Right lobe of liver (tissue), 6 donors: ENCODE measurements at regions not wholly inside any gene's neighbourhood (a gene's known extent, or its start where the extent isn't known, plus 50 kb on each side); places are given as distances from the start of the nearest gene placed in this dataset.

Experiments
- ATAC-seq, 4 donors: fragments of 200-7000 bp; cut with Tn5 transposase; one replicate each; pipeline ENCODE4 v1.9.1; 2020; ENCODE audit warnings: mild to moderate bottlenecking in 4 of 4, moderate library complexity in 4 of 4
- DNase-seq, 3 donors: peaks; one replicate each; pipeline ENCODE4 v3.0.0-alpha.2; 2020
- H3K27ac ChIP-seq, 3 donors: fragments of 200-600 bp; one replicate each; pipeline ENCODE4 v1.8.0; 2022
- H3K27me3 ChIP-seq, 2 donors: fragments of 200-600 bp; one replicate each; pipeline ENCODE4 v1.8.0; 2022
- H3K36me3 ChIP-seq, 4 donors: fragments of 200-600 bp; sonication (generic) in 1 of 4; one replicate each; pipeline versions ENCODE4 v1.5.1 to v1.8.0; 2017 to 2022; ENCODE audit warnings: control low read depth in 1 of 4
- H3K4me1 ChIP-seq, 4 donors: fragments of 200-600 bp; sonication (generic) in 1 of 4; one replicate each; pipeline versions ENCODE4 v1.5.1 to v1.8.0; 2017 to 2022; ENCODE audit warnings: control low read depth in 1 of 4
- H3K4me3 ChIP-seq, 3 donors: fragments of 200-600 bp; one replicate each; pipeline ENCODE4 v1.8.0; 2022
- H3K9me3 ChIP-seq, 4 donors: fragments of 200-600 bp; sonication (generic) in 1 of 4; one replicate each; pipeline versions ENCODE4 v1.5.1 to v1.8.0; 2017 to 2022; ENCODE audit warnings: control low read depth in 1 of 4
- CTCF ChIP-seq, 4 donors: fragments of 200-600 bp in 3 of 4; fragments of 450-650 bp in 1 of 4; IDR thresholded peaks; one replicate each; pipeline versions ENCODE4 v1.5.1 to v1.8.0; 2016 to 2022; ENCODE audit warnings: antibody characterized with exemption in 4 of 4, mild to moderate bottlenecking in 2 of 4
- POLR2A ChIP-seq: fragments of 450-650 bp; IDR thresholded peaks from one replicate; pipeline ENCODE4 v1.6.1; 2017; ENCODE audit warnings: antibody characterized with exemption, mild to moderate bottlenecking
- WGBS: methylation state at CpG from one replicate; pipeline ENCODE4 v1.1.6; 2018; ENCODE audit warnings: low coverage, low lambda C conversion rate; ENCODE audit not compliant: insufficient coverage; ENCODE audit errors: missing lambda C conversion rate; 5-methylcytosine and 5-hydroxymethylcytosine counted together
- intact Hi-C, 2 donors: fragments of 100-400 bp; cut with DNase I; formaldehyde crosslinking; loops; one replicate each; pipeline versions ENCODE4 v1.11.2 to v1.14.1; 2022
- donor health status: DM: no; HTN: yes; CAD: no.
- donor health status: DM: no; HTN: no; CAD: no.
- donor health status: DM: no; HTN: no; CAD: no.
- donor health status: DM: no; HTN: yes; CAD: no.
- donor health status: DM: no; HTN: yes; CAD: no.

GRCh38 chr5:93998951-93999455, 257.6 kb upstream of the POU5F2 start:
- Histone ChIP-seq H3K27me3 (no peaks in the 10 kb centered on the region), H3K36me3 (no peaks in the 10 kb centered on the region), H3K9me3 (no peaks in the 10 kb centered on the region), H3K27ac (no peak overlapping the region), H3K4me1 (no peaks in the 10 kb centered on the region), H3K4me3 (no peak overlapping the region)
- intact Hi-C loops, result no loop called here
- 17% methylated on average over 1 of the region's 1 CpG for WGBS
- ATAC-seq (no peak), DNase-seq (no peak)
- TF ChIP-seq POLR2A (no peak), CTCF (IDR thresholded peaks at IDR 0.05) (no peak)

- no peak for TF ChIP-seq CTCF (IDR thresholded peaks at IDR 0.05)
- TF ChIP-seq POLR2A, result no peak
- Histone ChIP-seq H3K9me3 (no peaks in the 10 kb centered on the region), H3K4me3 (no peak overlapping the region), H3K4me1 (no peaks in the 10 kb centered on the region), H3K27me3 (no peaks in the 10 kb centered on the region), H3K27ac (no peak overlapping the region), H3K36me3 (no peaks in the 10 kb centered on the region)
- no peak for DNase-seq
- intact Hi-C loops, result no loop called here
- no peak for ATAC-seq
- WGBS, result 77% methylated on average over 1 of the region's 1 CpG
Observed at GRCh38 chr5:93997562-93997961, 256.2 kb upstream of the POU5F2 start.

- no peak for ATAC-seq
Observed at GRCh38 chr5:93995126-93995621, 253.8 kb upstream of the POU5F2 start.

GRCh38 chr5:93993161-93993560, 251.8 kb upstream of the POU5F2 start:
- ATAC-seq, result no peak
- Histone ChIP-seq H3K27ac (no peak overlapping the region), H3K36me3 (no peaks in the 10 kb centered on the region), H3K9me3 (no peaks in the 10 kb centered on the region), H3K4me3 (no peak overlapping the region), H3K27me3 (no peaks in the 10 kb centered on the region), H3K4me1 (no peaks in the 10 kb centered on the region)
- TF ChIP-seq CTCF (IDR thresholded peaks at IDR 0.05), result no peak
- TF ChIP-seq POLR2A, result no peak
- no peak for DNase-seq
- 88% methylated on average over 2 of the region's 2 CpGs for WGBS
- intact Hi-C loops, result no loop called here

More at GRCh38 chr5:93995126-93995621, 253.8 kb upstream of the POU5F2 start:
- no peak overlapping the region for H3K27ac ChIP-seq
- no peak for TF ChIP-seq CTCF (IDR thresholded peaks at IDR 0.05)
- no peak for TF ChIP-seq POLR2A
- DNase-seq, result no peak
- WGBS, result 77% methylated on average over 3 of the region's 3 CpGs
- H3K4me1 ChIP-seq, result no peaks in the 10 kb centered on the region
- intact Hi-C loops, result no loop called here
- H3K9me3 ChIP-seq, result no peaks in the 10 kb centered on the region
- H3K4me3 ChIP-seq, result no peak overlapping the region
- no peaks in the 10 kb centered on the region for H3K36me3 ChIP-seq
- no peaks in the 10 kb centered on the region for H3K27me3 ChIP-seq
